Liver (tissue), 7 donors: ENCODE measurements at regions not wholly inside any gene's neighbourhood (a gene's known extent, or its start where the extent isn't known, plus 50 kb on each side); places are given as distances from the start of the nearest gene placed in this dataset.

Source experiments
- DNase-seq: peaks from one replicate; pipeline ENCODE4 v3.0.0-alpha.2; 2017; ENCODE audit warnings: low spot score
- H3K27ac ChIP-seq, 2 donors: one replicate each; pipeline ENCODE4 v1.7.0; 2013; ENCODE audit warnings: inconsistent platforms in 2 of 2, low read length in 2 of 2, control low read depth in 1 of 2, low read depth in 1 of 2, mild to moderate bottlenecking in 1 of 2
- H3K27me3 ChIP-seq, 4 donors: one replicate each; pipeline versions ENCODE4 v1.6.1 to v1.7.0; 2013; ENCODE audit warnings: low read length in 3 of 4, inconsistent platforms in 1 of 4, mild to moderate bottlenecking in 1 of 4, moderate library complexity in 1 of 4; ENCODE audit not compliant: control insufficient read depth in 4 of 4, insufficient read depth in 4 of 4
- H3K36me3 ChIP-seq, 4 donors: one replicate each; pipeline versions ENCODE4 v1.6.1 to v1.7.0; 2013; ENCODE audit warnings: low read length in 3 of 4, mild to moderate bottlenecking in 3 of 4, low read depth in 1 of 4, moderate library complexity in 1 of 4; ENCODE audit not compliant: control insufficient read depth in 4 of 4, insufficient read depth in 3 of 4
- H3K4me1 ChIP-seq, 4 donors: one replicate each; pipeline versions ENCODE4 v1.6.1 to v1.7.0; 2013; ENCODE audit warnings: low read length in 3 of 4, mild to moderate bottlenecking in 3 of 4, moderate library complexity in 1 of 4; ENCODE audit not compliant: control insufficient read depth in 4 of 4, insufficient read depth in 4 of 4
- H3K4me3 ChIP-seq, 3 donors: one replicate each; pipeline versions ENCODE4 v1.6.1 to v1.7.0; 2013; ENCODE audit warnings: low read length in 3 of 3, control low read depth in 1 of 3, low read depth in 1 of 3, mild to moderate bottlenecking in 1 of 3
- H3K9ac ChIP-seq, 2 donors: one replicate each; pipeline ENCODE4 v1.7.0; 2013; ENCODE audit warnings: low read length in 2 of 2, mild to moderate bottlenecking in 2 of 2, moderate library complexity in 2 of 2, control low read depth in 1 of 2, low read depth in 1 of 2
- H3K9me3 ChIP-seq, 4 donors: one replicate each; pipeline versions ENCODE4 v1.6.1 to v1.7.0; 2013; ENCODE audit warnings: low read length in 3 of 4; ENCODE audit not compliant: control insufficient read depth in 4 of 4
- EGR1 ChIP-seq, 2 donors: IDR thresholded peaks; 2 replicates each; pipeline ENCODE4 v1.6.1; 2016 to 2018; ENCODE audit warnings: antibody characterized with exemption in 2 of 2, low read depth in 2 of 2
- FOXA1 ChIP-seq: IDR thresholded peaks from 2 replicates; pipeline ENCODE4 v1.6.1; 2016; ENCODE audit warnings: antibody characterized with exemption
- FOXA2 ChIP-seq: IDR thresholded peaks from 2 replicates; pipeline ENCODE4 v1.6.1; 2016; ENCODE audit warnings: antibody characterized with exemption
- GABPA ChIP-seq, 2 donors: IDR thresholded peaks in 1 of 2; conservative IDR thresholded peaks in 1 of 2; 2 replicates each; pipeline ENCODE4 v1.6.1; 2016; ENCODE audit warnings: antibody characterized with exemption in 2 of 2, mild to moderate bottlenecking in 1 of 2, moderate library complexity in 1 of 2
- HNF4A ChIP-seq, 2 donors: conservative IDR thresholded peaks; 2 replicates each; pipeline ENCODE4 v1.6.1; 2016; ENCODE audit warnings: antibody characterized with exemption in 2 of 2, mild to moderate bottlenecking in 2 of 2
- HNF4G ChIP-seq: IDR thresholded peaks from 2 replicates; pipeline ENCODE4 v1.6.1; 2016; ENCODE audit warnings: antibody characterized with exemption
- JUND ChIP-seq, 2 donors: IDR thresholded peaks; 2 replicates each; pipeline ENCODE4 v1.6.1; 2016; ENCODE audit warnings: antibody characterized with exemption in 2 of 2
- NR2F2 ChIP-seq: IDR thresholded peaks from 2 replicates; pipeline ENCODE4 v1.6.1; 2016; ENCODE audit warnings: antibody characterized with exemption
- RAD21 ChIP-seq, 2 donors: IDR thresholded peaks; 2 replicates each; pipeline ENCODE4 v1.6.1; 2016; ENCODE audit warnings: antibody characterized with exemption in 2 of 2, mild to moderate bottlenecking in 2 of 2
- RXRA ChIP-seq, 2 donors: IDR thresholded peaks; 2 replicates each; pipeline ENCODE4 v1.6.1; 2017 to 2018; ENCODE audit warnings: antibody characterized with exemption in 2 of 2, mild to moderate bottlenecking in 1 of 2
- SP1 ChIP-seq: IDR thresholded peaks from 2 replicates; pipeline ENCODE4 v1.6.1; 2018; ENCODE audit warnings: antibody characterized with exemption, mild to moderate bottlenecking
- TAF1 ChIP-seq: conservative IDR thresholded peaks from 2 replicates; pipeline ENCODE4 v1.6.1; 2016; ENCODE audit warnings: antibody characterized with exemption, mild to moderate bottlenecking
- YY1 ChIP-seq: IDR thresholded peaks from 2 replicates; pipeline ENCODE4 v1.6.1; 2016; ENCODE audit warnings: antibody characterized with exemption, mild to moderate bottlenecking
- TF ChIP-seq, protein P1 (sequence below): IDR thresholded peaks from 2 replicates; pipeline ENCODE4 v1.6.1; 2016; ENCODE audit warnings: antibody characterized with exemption
- TF ChIP-seq, protein P2 (sequence below): IDR thresholded peaks from 2 replicates; pipeline ENCODE4 v1.6.1; 2016; ENCODE audit warnings: antibody characterized with exemption
- TF ChIP-seq, protein P3 (sequence below): IDR thresholded peaks from 2 replicates; pipeline ENCODE4 v1.6.1; 2016; ENCODE audit warnings: antibody characterized with exemption, mild to moderate bottlenecking
- TF ChIP-seq, protein P4 (sequence below): IDR thresholded peaks from 2 replicates; pipeline ENCODE4 v1.6.1; 2016; ENCODE audit warnings: antibody characterized with exemption
- TF ChIP-seq, protein P5 (sequence below): fragments of 150-350 bp; IDR thresholded peaks from 2 replicates; pipeline ENCODE4 v1.5.1; 2017; ENCODE audit warnings: improper control_type of control experiment, low read depth, low read length; ENCODE audit not compliant: missing input control
- donor health status: healthy.
- donor health status: healthy.
- donor health status: healthy.
- donor health status: healthy.

DNA sequence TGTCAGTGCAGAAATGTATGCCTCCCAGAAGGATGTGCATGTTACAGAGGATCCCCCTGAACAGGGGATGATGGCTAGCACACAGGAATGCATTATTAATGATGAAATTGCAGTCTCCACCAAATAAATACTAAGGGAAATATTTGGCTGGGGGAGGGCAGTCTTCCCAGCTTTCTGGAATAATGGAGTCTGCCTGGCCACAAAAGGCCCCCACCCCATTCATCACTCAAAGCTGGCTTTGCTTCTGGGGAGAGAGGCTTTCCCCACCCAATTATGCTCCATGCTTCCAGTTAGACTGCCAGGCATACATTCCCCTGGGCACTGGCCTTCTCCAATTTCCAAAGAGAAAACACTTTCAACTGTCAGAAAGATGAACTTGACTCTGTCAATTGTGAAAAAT is 302.7 kb downstream of the SIPA1L2 start:
- Histone ChIP-seq H3K27ac (no peak overlapping the region), H3K4me1 (no peaks in the 10 kb centered on the region), H3K4me3 (no peak overlapping the region), H3K9ac (no peak overlapping the region), H3K9me3 (peaks cover 0 to 1% (median 0%) of the 10 kb centered on the region in 4 donors), H3K36me3 (no peaks in the 10 kb centered on the region), H3K27me3 (peaks cover 0 to 2% (median 0%) of the 10 kb centered on the region in 4 donors)
- no peak for DNase-seq
- TF ChIP-seq TAF1 (no peak), YY1 (no peak), JUND (IDR thresholded peaks at IDR 0.05) (no peak), RAD21 (IDR thresholded peaks at IDR 0.05) (no peak), FOXA2 (no peak), HNF4G (no peak), RXRA (IDR thresholded peaks at IDR 0.05) (no peak), EGR1 (IDR thresholded peaks at IDR 0.05; ENCODE audit: low read depth in 2 of 2) (no peak), FOXA1 (no peak), NR2F2 (no peak), SP1 (no peak), GABPA (IDR thresholded peaks at IDR 0.05 in 1 of 2, conservative IDR thresholded peaks at IDR 0.05 in 1 of 2) (no peak), HNF4A (conservative IDR thresholded peaks at IDR 0.05) (no peak)
- TF ChIP-seq, protein P1, sequence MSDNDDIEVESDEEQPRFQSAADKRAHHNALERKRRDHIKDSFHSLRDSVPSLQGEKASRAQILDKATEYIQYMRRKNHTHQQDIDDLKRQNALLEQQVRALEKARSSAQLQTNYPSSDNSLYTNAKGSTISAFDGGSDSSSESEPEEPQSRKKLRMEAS: no peak
- TF ChIP-seq, protein P2, sequence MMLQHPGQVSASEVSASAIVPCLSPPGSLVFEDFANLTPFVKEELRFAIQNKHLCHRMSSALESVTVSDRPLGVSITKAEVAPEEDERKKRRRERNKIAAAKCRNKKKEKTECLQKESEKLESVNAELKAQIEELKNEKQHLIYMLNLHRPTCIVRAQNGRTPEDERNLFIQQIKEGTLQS: no peak
- TF ChIP-seq, protein P3, sequence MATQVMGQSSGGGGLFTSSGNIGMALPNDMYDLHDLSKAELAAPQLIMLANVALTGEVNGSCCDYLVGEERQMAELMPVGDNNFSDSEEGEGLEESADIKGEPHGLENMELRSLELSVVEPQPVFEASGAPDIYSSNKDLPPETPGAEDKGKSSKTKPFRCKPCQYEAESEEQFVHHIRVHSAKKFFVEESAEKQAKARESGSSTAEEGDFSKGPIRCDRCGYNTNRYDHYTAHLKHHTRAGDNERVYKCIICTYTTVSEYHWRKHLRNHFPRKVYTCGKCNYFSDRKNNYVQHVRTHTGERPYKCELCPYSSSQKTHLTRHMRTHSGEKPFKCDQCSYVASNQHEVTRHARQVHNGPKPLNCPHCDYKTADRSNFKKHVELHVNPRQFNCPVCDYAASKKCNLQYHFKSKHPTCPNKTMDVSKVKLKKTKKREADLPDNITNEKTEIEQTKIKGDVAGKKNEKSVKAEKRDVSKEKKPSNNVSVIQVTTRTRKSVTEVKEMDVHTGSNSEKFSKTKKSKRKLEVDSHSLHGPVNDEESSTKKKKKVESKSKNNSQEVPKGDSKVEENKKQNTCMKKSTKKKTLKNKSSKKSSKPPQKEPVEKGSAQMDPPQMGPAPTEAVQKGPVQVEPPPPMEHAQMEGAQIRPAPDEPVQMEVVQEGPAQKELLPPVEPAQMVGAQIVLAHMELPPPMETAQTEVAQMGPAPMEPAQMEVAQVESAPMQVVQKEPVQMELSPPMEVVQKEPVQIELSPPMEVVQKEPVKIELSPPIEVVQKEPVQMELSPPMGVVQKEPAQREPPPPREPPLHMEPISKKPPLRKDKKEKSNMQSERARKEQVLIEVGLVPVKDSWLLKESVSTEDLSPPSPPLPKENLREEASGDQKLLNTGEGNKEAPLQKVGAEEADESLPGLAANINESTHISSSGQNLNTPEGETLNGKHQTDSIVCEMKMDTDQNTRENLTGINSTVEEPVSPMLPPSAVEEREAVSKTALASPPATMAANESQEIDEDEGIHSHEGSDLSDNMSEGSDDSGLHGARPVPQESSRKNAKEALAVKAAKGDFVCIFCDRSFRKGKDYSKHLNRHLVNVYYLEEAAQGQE: no peak
- TF ChIP-seq, protein P4, sequence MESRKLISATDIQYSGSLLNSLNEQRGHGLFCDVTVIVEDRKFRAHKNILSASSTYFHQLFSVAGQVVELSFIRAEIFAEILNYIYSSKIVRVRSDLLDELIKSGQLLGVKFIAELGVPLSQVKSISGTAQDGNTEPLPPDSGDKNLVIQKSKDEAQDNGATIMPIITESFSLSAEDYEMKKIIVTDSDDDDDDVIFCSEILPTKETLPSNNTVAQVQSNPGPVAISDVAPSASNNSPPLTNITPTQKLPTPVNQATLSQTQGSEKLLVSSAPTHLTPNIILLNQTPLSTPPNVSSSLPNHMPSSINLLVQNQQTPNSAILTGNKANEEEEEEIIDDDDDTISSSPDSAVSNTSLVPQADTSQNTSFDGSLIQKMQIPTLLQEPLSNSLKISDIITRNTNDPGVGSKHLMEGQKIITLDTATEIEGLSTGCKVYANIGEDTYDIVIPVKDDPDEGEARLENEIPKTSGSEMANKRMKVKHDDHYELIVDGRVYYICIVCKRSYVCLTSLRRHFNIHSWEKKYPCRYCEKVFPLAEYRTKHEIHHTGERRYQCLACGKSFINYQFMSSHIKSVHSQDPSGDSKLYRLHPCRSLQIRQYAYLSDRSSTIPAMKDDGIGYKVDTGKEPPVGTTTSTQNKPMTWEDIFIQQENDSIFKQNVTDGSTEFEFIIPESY: no peak
- TF ChIP-seq, protein P5, sequence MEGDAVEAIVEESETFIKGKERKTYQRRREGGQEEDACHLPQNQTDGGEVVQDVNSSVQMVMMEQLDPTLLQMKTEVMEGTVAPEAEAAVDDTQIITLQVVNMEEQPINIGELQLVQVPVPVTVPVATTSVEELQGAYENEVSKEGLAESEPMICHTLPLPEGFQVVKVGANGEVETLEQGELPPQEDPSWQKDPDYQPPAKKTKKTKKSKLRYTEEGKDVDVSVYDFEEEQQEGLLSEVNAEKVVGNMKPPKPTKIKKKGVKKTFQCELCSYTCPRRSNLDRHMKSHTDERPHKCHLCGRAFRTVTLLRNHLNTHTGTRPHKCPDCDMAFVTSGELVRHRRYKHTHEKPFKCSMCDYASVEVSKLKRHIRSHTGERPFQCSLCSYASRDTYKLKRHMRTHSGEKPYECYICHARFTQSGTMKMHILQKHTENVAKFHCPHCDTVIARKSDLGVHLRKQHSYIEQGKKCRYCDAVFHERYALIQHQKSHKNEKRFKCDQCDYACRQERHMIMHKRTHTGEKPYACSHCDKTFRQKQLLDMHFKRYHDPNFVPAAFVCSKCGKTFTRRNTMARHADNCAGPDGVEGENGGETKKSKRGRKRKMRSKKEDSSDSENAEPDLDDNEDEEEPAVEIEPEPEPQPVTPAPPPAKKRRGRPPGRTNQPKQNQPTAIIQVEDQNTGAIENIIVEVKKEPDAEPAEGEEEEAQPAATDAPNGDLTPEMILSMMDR: no peak
